Left lobe of liver (tissue), 2 donors: ENCODE measurements at regions not wholly inside any gene's neighbourhood (a gene's known extent, or its start where the extent isn't known, plus 50 kb on each side); places are given as distances from the start of the nearest gene placed in this dataset.
A peak's percentile ranks its signal among the peaks of the same experiment; 100 is the strongest.
"Not testable (repeated sequence)": the region's sequence is repeated elsewhere in the genome, so short reads cannot be mapped to it uniquely, and the experiment has no call there.

Source experiments
- ATAC-seq: fragments of 200-7000 bp; cut with Tn5 transposase; one replicate; pipeline ENCODE4 v1.9.1; 2020; ENCODE audit warnings: mild to moderate bottlenecking, moderate library complexity
- DNase-seq: peaks from one replicate; pipeline ENCODE4 v3.0.0-alpha.2; 2020; ENCODE audit warnings: low spot score
- donor health status: DM: no; HTN: no; CAD: no; lungs with moderate emphysema.
- donor health status: DM: no; HTN: yes; CAD: no.

DNA sequence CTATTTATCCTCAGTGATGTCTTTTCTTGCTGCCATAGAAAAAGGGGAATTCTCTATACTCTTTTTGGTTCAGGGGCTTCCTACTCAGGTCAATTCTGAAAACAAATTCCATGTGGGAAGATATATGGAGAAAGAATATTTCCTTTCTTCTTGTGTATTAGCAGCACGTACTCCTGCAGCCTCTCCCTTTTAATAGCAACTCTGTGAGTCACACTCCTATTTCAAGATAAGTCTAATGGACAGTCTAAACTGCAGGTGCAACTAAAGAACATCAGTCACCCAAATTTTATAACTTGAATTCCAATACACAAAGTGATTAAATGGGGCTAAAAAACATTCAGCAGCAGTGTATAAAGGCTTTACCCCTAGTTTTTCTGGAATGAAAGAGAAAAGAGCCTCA lies 942.2 kb downstream of the CNTNAP5 start:
- DNase-seq = no peak
- no peak for ATAC-seq

DNA sequence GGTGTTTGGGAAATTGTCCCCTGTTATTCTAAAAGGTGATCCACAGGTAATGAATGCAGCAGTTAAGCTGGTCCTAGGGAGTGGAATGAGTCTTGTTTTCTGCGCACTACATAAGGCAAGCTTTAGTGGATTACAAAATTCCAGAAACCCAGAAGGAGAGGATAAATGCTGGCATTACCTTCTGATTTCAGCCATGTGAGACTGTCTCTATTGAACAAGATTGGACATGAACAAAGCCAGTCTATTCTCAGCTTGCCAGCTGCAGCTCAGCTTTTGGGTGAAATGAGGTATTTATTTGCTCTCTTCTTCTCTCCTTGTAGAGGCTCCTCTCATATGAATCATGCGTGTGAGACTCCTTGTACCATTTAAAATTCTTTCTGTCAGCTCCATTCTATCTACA lies 944.9 kb downstream of the CNTNAP5 start:
- ATAC-seq (no peak), DNase-seq (no peak)

DNA sequence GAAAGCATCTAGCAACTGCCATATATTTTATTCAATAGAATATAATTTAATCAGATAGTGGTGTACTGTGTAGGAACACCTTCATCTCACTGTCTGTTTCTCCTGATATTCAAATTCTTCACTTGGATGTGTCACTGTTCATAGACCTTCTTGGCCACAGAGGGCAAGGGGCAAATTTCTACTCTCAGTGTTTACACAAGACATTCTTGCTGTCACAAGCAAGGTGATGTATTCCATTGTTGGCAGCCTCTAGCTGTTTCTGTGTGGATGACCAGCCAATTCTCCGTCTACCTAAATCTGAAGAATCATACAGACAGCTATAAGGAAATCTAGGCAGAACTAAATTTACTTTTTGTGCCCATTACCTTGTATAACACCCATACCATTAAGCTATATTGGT lies 948.3 kb downstream of the CNTNAP5 start:
- DNase-seq = no peak
- no peak for ATAC-seq

- no peak for DNase-seq
- ATAC-seq = no peak
Observed at GRCh38 chr2:124975224-124975623, 950.1 kb downstream of the CNTNAP5 start.

DNA sequence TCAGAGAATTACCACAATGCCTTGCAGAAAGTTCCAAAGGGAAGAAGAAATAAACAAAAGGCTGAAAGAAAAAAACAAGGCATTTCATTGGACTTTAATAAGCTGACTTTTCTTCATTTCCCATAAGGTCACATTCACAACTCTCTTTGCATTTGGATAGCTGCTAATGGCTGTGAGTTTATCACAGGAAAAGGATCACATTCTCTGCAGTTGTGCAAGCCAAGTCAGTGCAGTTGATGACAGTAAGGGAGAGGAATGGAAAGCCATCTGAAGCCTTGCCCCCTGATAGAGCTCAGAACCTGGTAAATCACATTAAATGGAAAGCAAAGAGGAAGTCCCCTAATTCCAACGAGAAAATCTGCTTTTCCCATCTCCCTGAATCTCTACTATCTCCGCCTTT lies 950.6 kb downstream of the CNTNAP5 start:
- no peak for DNase-seq
- no peak for ATAC-seq

GRCh38 chr2:124978597-124978996 lies 953.5 kb downstream of the CNTNAP5 start:
- ATAC-seq = no peak
- no peak for DNase-seq

DNA sequence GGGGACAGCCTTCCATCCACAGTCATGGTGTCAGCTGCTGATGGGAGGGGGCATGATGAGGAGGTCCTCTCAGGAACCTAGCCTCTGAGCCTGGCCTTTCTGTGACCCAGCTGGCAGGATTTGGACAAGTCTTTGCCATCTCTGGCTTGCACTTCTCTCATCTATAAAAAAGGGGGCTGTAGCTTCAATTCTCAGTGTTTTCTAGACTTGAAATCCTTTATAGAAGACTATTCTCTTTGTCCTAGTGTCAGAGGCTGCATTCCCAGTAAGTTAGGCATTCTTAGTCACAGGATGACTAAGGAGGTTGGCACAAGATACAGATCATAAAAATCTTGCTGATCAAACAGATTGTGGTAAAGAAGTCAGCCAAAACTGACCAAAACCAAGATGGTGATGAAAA lies 958.5 kb downstream of the CNTNAP5 start:
- ATAC-seq = no peak

GRCh38 chr2:124985270-124985669 lies 960.2 kb downstream of the CNTNAP5 start:
- DNase-seq = no peak

More for the DNA sequence above, 958.5 kb downstream of the CNTNAP5 start:
- DNase-seq = no peak

DNA sequence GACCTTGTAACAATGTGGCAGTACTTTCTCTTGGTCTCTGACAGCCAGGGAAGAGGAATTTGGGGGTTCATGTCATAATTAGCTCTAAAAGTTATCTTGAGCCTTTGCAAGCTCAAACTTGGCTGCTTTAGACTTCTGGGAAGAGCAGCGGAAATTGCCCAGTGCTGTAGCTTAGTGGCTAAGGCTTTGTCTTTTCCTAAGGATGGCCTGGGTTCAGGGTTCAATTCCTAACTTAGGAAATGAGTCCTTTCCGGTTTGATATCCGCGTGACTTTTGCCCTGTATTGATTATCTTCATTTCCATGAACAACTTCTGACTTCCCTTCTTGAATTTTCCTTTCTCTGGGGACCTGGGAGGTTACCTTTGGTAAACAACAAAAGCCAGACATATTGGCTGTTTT lies 961.0 kb downstream of the CNTNAP5 start:
- no peak for ATAC-seq
- DNase-seq = no peak

More at GRCh38 chr2:124985270-124985669, 960.2 kb downstream of the CNTNAP5 start:
- ATAC-seq = peak; percentile 53

- DNase-seq, ATAC-seq: not testable (repeated sequence)
Observed at GRCh38 chr2:124986870-124987269, 961.8 kb downstream of the CNTNAP5 start.

GRCh38 chr2:124987436-124987835 lies 962.3 kb downstream of the CNTNAP5 start:
- not testable (repeated sequence) for DNase-seq

GRCh38 chr2:124988111-124988510 lies 963.0 kb downstream of the CNTNAP5 start:
- DNase-seq = no peak
- no peak for ATAC-seq

More at GRCh38 chr2:124987436-124987835, 962.3 kb downstream of the CNTNAP5 start:
- ATAC-seq = not testable (repeated sequence)

DNA sequence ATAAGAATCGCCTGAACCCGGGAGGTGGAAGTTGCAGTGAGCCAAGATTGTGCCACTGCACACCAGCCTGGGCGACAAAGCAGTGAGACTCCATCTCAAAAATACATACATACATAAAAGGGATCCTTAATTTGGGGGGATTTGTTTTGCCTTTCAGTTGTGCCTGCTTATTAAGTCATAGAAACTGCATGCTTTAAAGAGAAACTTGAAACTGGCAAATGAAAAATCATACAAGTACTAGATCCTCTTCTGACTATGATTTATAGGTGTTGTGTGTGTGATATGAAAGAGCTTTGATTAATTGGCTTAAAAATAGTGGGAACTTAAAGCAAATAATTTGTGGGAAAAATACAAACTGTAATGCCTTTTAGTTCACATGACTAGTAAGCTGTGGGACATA lies 963.7 kb downstream of the CNTNAP5 start:
- no peak for DNase-seq

DNA sequence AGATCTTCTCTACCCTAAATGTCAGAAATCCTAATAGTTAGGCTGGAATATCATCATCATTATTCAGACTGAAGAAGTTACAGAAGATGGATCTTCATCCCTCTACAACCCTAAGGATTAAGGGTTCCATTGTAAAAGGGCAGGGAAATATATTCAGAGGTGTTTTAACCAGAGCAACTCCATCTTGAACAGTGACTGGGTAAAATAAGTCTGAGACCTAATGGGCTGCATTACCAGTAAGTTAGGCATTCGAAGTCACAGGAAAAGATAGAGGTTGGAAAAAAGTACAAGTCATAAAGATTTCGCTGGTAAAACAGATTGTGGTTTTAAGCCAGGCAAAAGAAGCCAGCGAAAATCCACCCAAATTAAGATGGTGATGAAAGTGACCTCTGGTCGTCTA lies 968.7 kb downstream of the CNTNAP5 start:
- DNase-seq = no peak
- ATAC-seq = no peak

More for the DNA sequence above, 963.7 kb downstream of the CNTNAP5 start:
- ATAC-seq = no peak

GRCh38 chr2:124995185-124995912 lies 970.3 kb downstream of the CNTNAP5 start:
- no peak for ATAC-seq
- DNase-seq = no peak

GRCh38 chr2:124996406-124996805 lies 971.3 kb downstream of the CNTNAP5 start:
- DNase-seq = no peak

GRCh38 chr2:124999906-125000305 lies 974.8 kb downstream of the CNTNAP5 start:
- no peak for DNase-seq
- ATAC-seq = no peak

More at GRCh38 chr2:124996406-124996805, 971.3 kb downstream of the CNTNAP5 start:
- no peak for ATAC-seq

DNA sequence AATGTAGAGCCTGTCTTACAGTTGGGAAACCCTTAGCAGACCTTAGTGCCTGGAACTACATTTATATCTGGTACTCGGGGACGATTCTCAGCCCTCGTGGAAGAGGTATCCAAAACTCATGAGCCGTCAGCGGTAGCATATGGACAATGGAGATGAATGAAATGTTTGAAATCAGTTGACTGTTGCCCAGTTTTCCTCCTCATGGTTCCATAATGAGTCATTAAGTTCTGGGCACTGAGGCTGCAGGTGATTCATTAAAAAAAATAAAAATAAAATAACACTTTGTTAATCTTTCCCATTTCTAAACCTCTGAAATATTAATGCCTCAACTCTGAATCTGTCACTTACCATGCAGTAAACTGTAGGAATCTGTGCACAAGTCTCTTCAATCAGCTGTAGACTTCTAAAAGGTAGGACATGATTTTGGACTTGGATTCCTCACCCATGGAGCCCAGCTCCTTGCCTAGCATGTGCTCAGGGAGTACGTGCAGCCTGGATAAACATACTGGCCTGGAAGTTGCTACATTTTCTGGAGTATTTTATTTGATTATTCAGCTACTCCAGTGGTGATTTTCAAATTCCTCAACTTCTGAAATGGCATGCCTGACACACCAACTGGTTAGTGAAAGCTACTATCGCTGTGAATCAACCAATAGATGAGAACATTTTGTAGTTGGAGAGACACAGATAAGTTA lies 979.2 kb downstream of the CNTNAP5 start:
- ATAC-seq = no peak

DNA sequence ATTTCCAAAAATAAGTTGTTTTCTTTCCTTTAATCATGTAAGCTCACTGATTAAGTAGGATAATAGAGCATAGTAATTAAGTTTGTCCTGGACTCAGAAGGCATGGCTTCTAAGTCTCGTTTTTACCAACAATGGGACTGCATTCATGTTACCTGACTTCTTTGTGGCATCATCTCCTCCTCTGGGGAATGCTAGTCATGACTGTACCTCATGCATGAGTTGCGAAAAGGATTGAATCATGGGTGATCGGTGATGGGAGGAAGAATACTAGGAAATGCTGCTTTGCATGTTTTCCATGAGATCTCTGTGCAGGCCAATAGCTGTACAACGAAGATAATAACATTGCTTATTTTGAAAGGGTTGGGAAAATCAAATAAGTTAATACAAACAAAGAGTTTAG lies 981.6 kb downstream of the CNTNAP5 start:
- ATAC-seq (no peak), DNase-seq (no peak)

More for the DNA sequence above, 979.2 kb downstream of the CNTNAP5 start:
- no peak for DNase-seq

DNA sequence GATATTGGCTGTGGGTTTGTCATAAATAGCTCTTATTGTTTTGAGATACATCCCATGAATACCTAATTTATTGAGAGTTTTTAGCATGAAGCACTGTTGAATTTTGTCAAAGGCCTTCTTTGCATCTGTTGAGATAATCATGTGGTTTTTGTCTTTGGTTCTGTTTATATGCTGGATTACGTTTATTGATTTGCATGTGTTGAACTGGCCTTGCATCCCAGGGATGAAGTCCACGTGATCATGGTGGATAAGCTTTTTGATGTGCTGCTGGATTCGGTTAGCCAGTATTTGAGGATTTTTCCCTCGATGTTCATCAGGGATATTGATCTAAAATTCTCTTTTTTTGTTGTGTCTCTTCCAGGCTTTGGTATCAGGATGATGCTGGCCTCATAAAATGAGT lies 1003.6 kb downstream of the CNTNAP5 start:
- ATAC-seq, DNase-seq: not testable (repeated sequence)

DNA sequence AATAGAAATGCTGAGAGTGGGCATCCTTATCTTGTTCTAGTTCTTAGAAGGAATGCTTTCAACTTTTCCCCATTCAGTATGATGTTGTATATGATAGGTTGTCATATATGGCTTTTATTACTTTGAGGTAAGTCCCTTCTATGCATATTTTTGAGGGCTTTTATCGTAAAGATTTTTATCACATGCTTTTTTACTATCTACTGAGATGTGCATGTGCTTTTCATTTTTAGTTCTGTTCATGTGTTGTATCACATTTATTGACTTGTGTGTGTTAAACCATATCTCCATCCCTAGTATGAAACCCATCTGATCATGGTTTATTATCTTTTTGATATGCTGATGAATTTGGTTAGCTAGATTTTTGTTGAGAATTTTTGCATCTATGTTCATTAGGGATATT lies 1008.8 kb downstream of the CNTNAP5 start:
- no peak for ATAC-seq
- DNase-seq = no peak

DNA sequence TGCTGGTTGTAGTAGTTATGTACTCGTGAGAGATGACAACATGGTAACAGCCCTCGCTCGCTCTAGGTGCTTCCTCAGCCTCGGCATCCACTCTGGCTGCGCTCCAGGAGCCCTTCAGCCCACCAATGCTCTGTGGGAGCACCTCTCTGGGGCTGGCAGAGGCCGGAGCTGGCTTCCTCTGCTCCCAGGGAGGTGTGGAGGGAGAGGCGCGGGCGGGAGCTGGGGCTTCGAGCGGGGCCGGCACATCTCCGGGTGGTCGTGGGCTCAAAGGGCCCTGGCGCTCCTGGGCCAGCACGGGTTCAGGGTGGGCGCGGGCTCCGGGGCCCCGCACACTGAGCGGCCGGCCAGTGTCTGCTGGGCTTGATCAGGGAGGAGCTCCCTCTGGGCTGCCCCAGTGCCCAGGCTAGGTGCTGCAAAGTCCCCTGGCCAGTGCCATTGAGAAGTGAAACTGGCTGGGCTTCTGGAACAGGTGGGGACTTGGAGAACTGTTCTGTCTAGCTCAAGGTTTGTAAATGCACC lies 1012.1 kb downstream of the CNTNAP5 start:
- ATAC-seq (no peak), DNase-seq (no peak)
